ENCODE measurements at regions not wholly inside any gene's neighbourhood (a gene's known extent, or its start where the extent isn't known, plus 50 kb on each side); places are given as distances from the start of the nearest gene placed in this dataset.

DNA sequence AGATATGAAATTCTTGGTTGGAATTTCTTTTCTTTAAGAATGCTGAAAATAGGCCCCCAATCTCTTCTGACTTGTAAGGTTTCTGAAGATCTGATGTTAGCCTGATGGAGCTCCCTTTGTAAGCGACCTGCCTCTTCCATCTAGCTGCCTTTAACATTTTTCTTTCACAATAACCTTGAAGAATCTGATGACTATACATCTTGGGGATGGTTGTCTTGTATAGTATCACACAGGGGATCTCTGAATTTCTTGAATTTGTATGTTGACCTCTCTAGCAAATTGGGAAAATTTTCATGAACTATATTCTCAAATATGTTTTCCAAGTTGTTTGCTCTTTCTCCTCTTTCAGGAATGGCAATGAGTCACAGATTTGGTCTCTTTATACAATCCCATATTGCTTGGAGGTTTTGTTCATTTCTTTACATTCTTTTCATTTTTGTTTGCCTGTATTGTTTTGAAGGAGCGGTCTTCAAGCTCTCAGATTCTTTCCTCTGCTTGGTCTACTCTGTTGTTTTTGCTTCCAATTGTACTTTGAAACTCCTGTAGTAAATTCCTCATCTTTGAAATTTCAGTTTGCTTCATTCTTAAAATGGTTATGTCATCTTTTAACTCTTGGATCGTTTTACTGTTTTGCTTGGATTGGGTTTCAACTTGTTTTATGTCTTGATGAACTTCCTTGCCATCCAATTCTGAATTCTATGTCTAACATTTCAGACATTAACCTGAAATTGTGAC lies 245.2 kb upstream of the TARS1 start:
- TF ChIP-seq, protein P1, sequence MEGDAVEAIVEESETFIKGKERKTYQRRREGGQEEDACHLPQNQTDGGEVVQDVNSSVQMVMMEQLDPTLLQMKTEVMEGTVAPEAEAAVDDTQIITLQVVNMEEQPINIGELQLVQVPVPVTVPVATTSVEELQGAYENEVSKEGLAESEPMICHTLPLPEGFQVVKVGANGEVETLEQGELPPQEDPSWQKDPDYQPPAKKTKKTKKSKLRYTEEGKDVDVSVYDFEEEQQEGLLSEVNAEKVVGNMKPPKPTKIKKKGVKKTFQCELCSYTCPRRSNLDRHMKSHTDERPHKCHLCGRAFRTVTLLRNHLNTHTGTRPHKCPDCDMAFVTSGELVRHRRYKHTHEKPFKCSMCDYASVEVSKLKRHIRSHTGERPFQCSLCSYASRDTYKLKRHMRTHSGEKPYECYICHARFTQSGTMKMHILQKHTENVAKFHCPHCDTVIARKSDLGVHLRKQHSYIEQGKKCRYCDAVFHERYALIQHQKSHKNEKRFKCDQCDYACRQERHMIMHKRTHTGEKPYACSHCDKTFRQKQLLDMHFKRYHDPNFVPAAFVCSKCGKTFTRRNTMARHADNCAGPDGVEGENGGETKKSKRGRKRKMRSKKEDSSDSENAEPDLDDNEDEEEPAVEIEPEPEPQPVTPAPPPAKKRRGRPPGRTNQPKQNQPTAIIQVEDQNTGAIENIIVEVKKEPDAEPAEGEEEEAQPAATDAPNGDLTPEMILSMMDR (IDR thresholded peaks at IDR 0.05; ENCODE audit: low read depth, low read length): no peak
- no peak for TF ChIP-seq EZH2phosphoT487 (IDR thresholded peaks at IDR 0.05; ENCODE audit: low read depth)
